Hepatocyte (in vitro differentiated cells): ENCODE measurements at regions not wholly inside any gene's neighbourhood (a gene's known extent, or its start where the extent isn't known, plus 50 kb on each side); places are given as distances from the start of the nearest gene placed in this dataset.

Source experiments
- DNase-seq: peaks from one replicate; pipeline ENCODE4 v3.0.0-alpha.2; 2016; ENCODE audit warnings: low spot score
- H2AFZ ChIP-seq: fragments of 200-600 bp; sonication (generic); 2 replicates; pipeline ENCODE4 v1.6.0; 2016; ENCODE audit warnings: antibody characterized with exemption, mild to moderate bottlenecking
- H3K27ac ChIP-seq: fragments of 200-600 bp; sonication (generic); 2 replicates; pipeline ENCODE4 v1.5.1; 2016; ENCODE audit warnings: mild to moderate bottlenecking
- H3K27me3 ChIP-seq: fragments of 200-600 bp; sonication (generic); 2 replicates; pipeline ENCODE4 v1.6.1; 2016
- H3K36me3 ChIP-seq: fragments of 200-600 bp; sonication (generic); replicated peaks from 2 replicates; pipeline ENCODE4 v1.5.1; 2016; ENCODE audit warnings: low read depth; ENCODE audit not compliant: insufficient read depth
- H3K4me1 ChIP-seq: fragments of 200-600 bp; sonication (generic); 2 replicates; pipeline ENCODE4 v1.5.1; 2016; ENCODE audit warnings: mild to moderate bottlenecking, moderate library complexity; ENCODE audit not compliant: insufficient read depth
- H3K4me2 ChIP-seq: fragments of 200-600 bp; sonication (generic); 2 replicates; pipeline ENCODE4 v1.6.0; 2016
- H3K4me3 ChIP-seq: fragments of 200-600 bp; sonication (generic); 2 replicates; pipeline ENCODE4 v1.5.1; 2016; ENCODE audit warnings: mild to moderate bottlenecking
- H3K79me2 ChIP-seq: fragments of 200-600 bp; sonication (generic); 2 replicates; pipeline ENCODE4 v1.6.0; 2017; ENCODE audit warnings: mild to moderate bottlenecking
- H3K9me2 ChIP-seq: fragments of 200-600 bp; sonication (generic); replicated peaks from 2 replicates; pipeline ENCODE4 v1.6.0; 2017; ENCODE audit warnings: mild to moderate bottlenecking; ENCODE audit not compliant: insufficient read depth
- H3K9me3 ChIP-seq: fragments of 200-600 bp; sonication (generic); 2 replicates; pipeline ENCODE4 v1.5.1; 2016; ENCODE audit warnings: low read depth, mild to moderate bottlenecking
- H4K20me1 ChIP-seq: fragments of 200-600 bp; sonication (generic); 2 replicates; pipeline ENCODE4 v1.6.0; 2016; ENCODE audit warnings: mild to moderate bottlenecking; ENCODE audit not compliant: insufficient read depth, poor library complexity, severe bottlenecking
- EZH2 ChIP-seq: fragments of 200-600 bp; sonication (generic); IDR thresholded peaks from 2 replicates; pipeline ENCODE4 v1.6.1; 2016; ENCODE audit warnings: antibody characterized with exemption, mild to moderate bottlenecking, borderline replicate concordance
- EZH2phosphoT487 ChIP-seq: fragments of 200-600 bp; sonication (generic); IDR thresholded peaks from one replicate; pipeline ENCODE4 v1.6.1; 2018; ENCODE audit warnings: antibody characterized with exemption, mild to moderate bottlenecking, low read depth, moderate library complexity; ENCODE audit not compliant: unreplicated experiment, severe bottlenecking
- WGBS: methylation state at CpG from one replicate; pipeline ENCODE4 v1.1.6; 2016; ENCODE audit warnings: low lambda C conversion rate; ENCODE audit errors: missing lambda C conversion rate; 5-methylcytosine and 5-hydroxymethylcytosine counted together
- TF ChIP-seq, protein P1 (sequence below): fragments of 200-600 bp; sonication (generic); IDR thresholded peaks from 2 replicates; pipeline ENCODE4 v1.5.1; 2016; ENCODE audit warnings: antibody characterized with exemption, mild to moderate bottlenecking; ENCODE audit not compliant: poor library complexity

DNA sequence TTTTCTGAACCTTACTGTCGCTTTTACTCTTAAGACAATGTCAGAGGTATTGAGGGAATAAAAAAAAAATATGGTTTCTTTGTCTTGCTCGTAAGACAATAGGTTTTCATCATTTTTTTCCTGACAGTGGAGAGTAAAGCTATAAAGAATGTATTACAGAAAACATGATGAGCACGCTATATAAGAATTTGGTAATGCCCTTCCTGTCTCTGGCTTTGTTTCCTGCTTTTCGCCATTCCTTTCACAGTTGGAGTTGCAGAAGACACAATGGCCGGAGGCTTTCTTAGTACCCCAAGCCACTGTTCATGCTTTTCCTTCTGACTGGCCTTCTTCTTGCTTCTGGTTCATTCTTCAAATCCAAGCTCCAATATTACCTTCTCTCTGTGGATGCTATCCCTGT lies 101.0 kb upstream of the DACH1 start:
- no peaks in the 10 kb centered on the region for H4K20me1 ChIP-seq
- H3K9me2 ChIP-seq = no peaks in the 10 kb centered on the region
- H3K4me2 ChIP-seq = no peak overlapping the region
- no peak overlapping the region for H3K4me3 ChIP-seq
- H2AFZ ChIP-seq = no peak overlapping the region
- no peak overlapping the region for H3K27ac ChIP-seq
- H3K79me2 ChIP-seq = no peaks in the 10 kb centered on the region
- H3K36me3 ChIP-seq = no peaks in the 10 kb centered on the region
- no peaks in the 10 kb centered on the region for H3K4me1 ChIP-seq
- H3K27me3 ChIP-seq = no peaks in the 10 kb centered on the region
- DNase-seq = no peak
- WGBS = 85% methylated on average over 5 of the region's 5 CpGs
- TF ChIP-seq, protein P1, sequence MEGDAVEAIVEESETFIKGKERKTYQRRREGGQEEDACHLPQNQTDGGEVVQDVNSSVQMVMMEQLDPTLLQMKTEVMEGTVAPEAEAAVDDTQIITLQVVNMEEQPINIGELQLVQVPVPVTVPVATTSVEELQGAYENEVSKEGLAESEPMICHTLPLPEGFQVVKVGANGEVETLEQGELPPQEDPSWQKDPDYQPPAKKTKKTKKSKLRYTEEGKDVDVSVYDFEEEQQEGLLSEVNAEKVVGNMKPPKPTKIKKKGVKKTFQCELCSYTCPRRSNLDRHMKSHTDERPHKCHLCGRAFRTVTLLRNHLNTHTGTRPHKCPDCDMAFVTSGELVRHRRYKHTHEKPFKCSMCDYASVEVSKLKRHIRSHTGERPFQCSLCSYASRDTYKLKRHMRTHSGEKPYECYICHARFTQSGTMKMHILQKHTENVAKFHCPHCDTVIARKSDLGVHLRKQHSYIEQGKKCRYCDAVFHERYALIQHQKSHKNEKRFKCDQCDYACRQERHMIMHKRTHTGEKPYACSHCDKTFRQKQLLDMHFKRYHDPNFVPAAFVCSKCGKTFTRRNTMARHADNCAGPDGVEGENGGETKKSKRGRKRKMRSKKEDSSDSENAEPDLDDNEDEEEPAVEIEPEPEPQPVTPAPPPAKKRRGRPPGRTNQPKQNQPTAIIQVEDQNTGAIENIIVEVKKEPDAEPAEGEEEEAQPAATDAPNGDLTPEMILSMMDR = no peak
- TF ChIP-seq EZH2phosphoT487 (no peak), EZH2 (no peak)
- no peaks in the 10 kb centered on the region for H3K9me3 ChIP-seq

DNA sequence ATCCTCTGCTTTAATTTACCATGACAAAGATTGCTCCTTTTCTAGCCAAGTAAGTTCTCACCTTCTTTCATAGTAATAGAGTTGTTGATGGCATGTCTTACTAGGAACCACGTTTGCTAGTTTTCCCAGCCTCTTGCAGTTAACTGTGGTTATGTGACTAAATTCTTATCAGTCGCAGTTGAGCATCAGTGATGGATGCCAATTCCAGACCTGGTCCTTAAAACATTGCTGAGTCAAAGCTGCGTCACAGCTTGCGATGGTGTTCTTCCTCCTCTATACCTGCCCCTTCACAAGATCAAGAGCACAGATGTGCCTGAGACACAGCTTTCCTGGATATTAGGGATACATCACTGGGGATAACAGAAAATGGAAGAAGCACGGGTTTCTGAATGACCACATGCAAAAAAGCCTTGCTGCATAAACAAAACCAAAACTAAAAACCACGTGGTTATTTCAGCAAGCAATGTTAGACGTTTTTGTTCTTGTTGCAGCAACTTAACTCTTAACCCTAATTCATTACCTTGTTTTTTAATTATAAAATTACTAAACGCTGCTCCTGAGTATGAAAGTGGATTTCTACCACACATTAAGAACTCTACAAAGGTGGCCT lies 97.6 kb upstream of the DACH1 start:
- no peak overlapping the region for H3K4me3 ChIP-seq
- no peaks in the 10 kb centered on the region for H3K9me2 ChIP-seq
- TF ChIP-seq EZH2phosphoT487 (no peak), EZH2 (no peak)
- TF ChIP-seq, protein P1 = no peak
- H3K36me3 ChIP-seq = no peaks in the 10 kb centered on the region
- DNase-seq = no peak
- no peaks in the 10 kb centered on the region for H3K9me3 ChIP-seq
- WGBS = 83% methylated on average over 8 of the region's 8 CpGs
- H3K27ac ChIP-seq = no peak overlapping the region
- no peaks in the 10 kb centered on the region for H3K4me1 ChIP-seq
- no peak overlapping the region for H2AFZ ChIP-seq
- no peaks in the 10 kb centered on the region for H3K79me2 ChIP-seq
- no peak overlapping the region for H3K4me2 ChIP-seq
- no peaks in the 10 kb centered on the region for H3K27me3 ChIP-seq
- no peaks in the 10 kb centered on the region for H4K20me1 ChIP-seq

DNA sequence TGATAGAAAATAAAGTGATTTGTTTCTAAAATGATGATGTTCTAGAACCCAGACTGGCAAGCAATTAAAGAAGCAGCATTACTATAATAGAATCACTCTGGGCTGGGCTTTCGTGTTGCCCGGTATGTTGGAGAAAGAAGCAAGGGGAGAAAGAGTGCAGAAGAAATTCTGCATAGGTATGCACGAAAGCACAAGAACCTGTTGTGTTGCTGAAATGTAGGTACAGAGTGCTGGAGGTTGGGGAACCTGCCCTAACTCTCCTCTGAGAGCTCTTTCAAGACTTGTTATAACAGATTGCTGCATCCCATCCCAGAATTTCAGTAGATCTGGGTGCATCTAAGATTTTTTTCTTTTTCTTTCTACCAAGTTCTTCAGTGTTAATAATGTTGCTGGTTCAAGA lies 95.7 kb upstream of the DACH1 start:
- H2AFZ ChIP-seq = no peak overlapping the region
- H3K4me2 ChIP-seq = no peak overlapping the region
- no peak overlapping the region for H3K4me3 ChIP-seq
- TF ChIP-seq EZH2phosphoT487 (no peak), EZH2 (no peak)
- TF ChIP-seq, protein P1 = no peak
- H3K9me2 ChIP-seq = no peaks in the 10 kb centered on the region
- H3K79me2 ChIP-seq = no peaks in the 10 kb centered on the region
- 79% methylated on average over 3 of the region's 3 CpGs for WGBS
- no peaks in the 10 kb centered on the region for H4K20me1 ChIP-seq
- no peaks in the 10 kb centered on the region for H3K36me3 ChIP-seq
- no peak overlapping the region for H3K27ac ChIP-seq
- DNase-seq = no peak
- no peaks in the 10 kb centered on the region for H3K9me3 ChIP-seq
- H3K27me3 ChIP-seq = no peaks in the 10 kb centered on the region
- no peaks in the 10 kb centered on the region for H3K4me1 ChIP-seq
